Heart left ventricle (tissue), 16 donors: ENCODE measurements at regions not wholly inside any gene's neighbourhood (a gene's known extent, or its start where the extent isn't known, plus 50 kb on each side); places are given as distances from the start of the nearest gene placed in this dataset.
A peak's percentile ranks its signal among the peaks of the same experiment; 100 is the strongest.

Experiments used
- ATAC-seq, 4 donors: fragments of 200-7000 bp; cut with Tn5 transposase; one replicate each; pipeline ENCODE4 v1.9.1; 2020 to 2022; ENCODE audit warnings: moderate library complexity in 4 of 4, mild to moderate bottlenecking in 3 of 4, moderate number of reproducible peaks in 1 of 4
- DNase-seq, 5 donors: peaks; one replicate each; pipeline ENCODE4 v3.0.0-alpha.2; 2020
- H3K27ac ChIP-seq, 12 donors: fragments of 200-600 bp; sonication (generic) in 4 of 12; one replicate each; pipeline versions ENCODE4 v1.5.0 to v1.8.0; 2016 to 2022; ENCODE audit warnings: mild to moderate bottlenecking in 2 of 12
- H3K27me3 ChIP-seq, 9 donors: fragments of 200-600 bp; sonication (generic) in 2 of 9; one replicate each; pipeline versions ENCODE4 v1.5.1 to v1.8.0; 2016 to 2022; ENCODE audit warnings: mild to moderate bottlenecking in 3 of 9
- H3K36me3 ChIP-seq, 9 donors: fragments of 200-600 bp; sonication (generic) in 2 of 9; one replicate each; pipeline versions ENCODE4 v1.5.0 to v1.8.0; 2018 to 2022; ENCODE audit warnings: mild to moderate bottlenecking in 2 of 9
- H3K4me1 ChIP-seq, 12 donors: fragments of 200-600 bp; sonication (generic) in 4 of 12; one replicate each; pipeline versions ENCODE4 v1.5.0 to v1.8.0; 2016 to 2022; ENCODE audit warnings: mild to moderate bottlenecking in 3 of 12
- H3K4me3 ChIP-seq, 12 donors: fragments of 200-600 bp; sonication (generic) in 4 of 12; one replicate each; pipeline versions ENCODE4 v1.5.0 to v1.8.0; 2017 to 2022; ENCODE audit warnings: mild to moderate bottlenecking in 9 of 12, moderate library complexity in 4 of 12
- H3K9me3 ChIP-seq, 12 donors: fragments of 200-600 bp; sonication (generic) in 4 of 12; one replicate each; pipeline versions ENCODE4 v1.5.0 to v1.8.0; 2016 to 2022; ENCODE audit warnings: mild to moderate bottlenecking in 1 of 12
- CTCF ChIP-seq, 12 donors: fragments of 200-600 bp; sonication (generic) in 4 of 12; IDR thresholded peaks; one replicate each; pipeline versions ENCODE4 v1.5.0 to v1.8.0; 2018 to 2022; ENCODE audit warnings: antibody characterized with exemption in 12 of 12, mild to moderate bottlenecking in 5 of 12
- POLR2A ChIP-seq, 2 donors: fragments of 450-650 bp; IDR thresholded peaks; one replicate each; pipeline ENCODE4 v1.6.1; 2017; ENCODE audit warnings: antibody characterized with exemption in 2 of 2, mild to moderate bottlenecking in 2 of 2, moderate library complexity in 2 of 2
- WGBS, 4 donors: extraction: QIAGEN DNeasy Blood & Tissue Kit in 2 of 4; methylation state at CpG; one replicate each; pipeline versions ENCODE4 v1.1.5 to v1.1.7; 2013 to 2018; 5-methylcytosine and 5-hydroxymethylcytosine counted together
- intact Hi-C, 10 donors: fragments of 100-400 bp; cut with DNase I; formaldehyde crosslinking; loops; one replicate each; pipeline versions ENCODE4 v1.11.1 to v1.14.2; 2022
- donor health status: ischemic (EF 13 %, LVEDD 7.1; RV severe dilation, severe dysfunction).
- donor health status: healthy with polysubstance abuse.
- donor health status: DM: no; HTN: yes; CAD: no.
- donor health status: DM: no; HTN: no; CAD: no.
- donor health status: ischemic (EF 25% LVEDD 6.9; RV normal size, moderate dysfunction).
- donor health status: ischemic (EF 25% LVEDD 5.7; RV mildly dilated, moderate dysfunction).
- donor health status: healthy.
- donor health status: DM: yes; HTN: yes; CAD: no.
- donor health status: ischemic (EF 35%, LVEDD 5.7; RV mildly dilated, moderate dysfunction).
- donor health status: nonischemic (EF 11% LVEDD 7.7; RV severe dilation, severe dysfunction).
- donor health status: DM: yes; HTN: yes; CAD: no.
- donor health status: PGD.
- donor health status: ischemic (EF 29% LVEDD 5.4; RV normal size, mild dysfunction).
- donor health status: nonischemic (EF 23%, LVEDD 6.1; RV moderate dilation, normal function).

GRCh38 chr4:126328914-126329313, 1014.2 kb downstream of the FAT4 start:
- H3K4me1 ChIP-seq = no peaks in the 10 kb centered on the region
- no peaks in the 10 kb centered on the region for H3K27me3 ChIP-seq
- H3K9me3 ChIP-seq = peaks cover 0 to 8% (median 0%) of the 10 kb centered on the region in 12 donors
- H3K36me3 ChIP-seq = no peaks in the 10 kb centered on the region
- H3K4me3 ChIP-seq = no peak overlapping the region
- intact Hi-C loops = no loop called here
- no peak overlapping the region for H3K27ac ChIP-seq
- no peak for TF ChIP-seq POLR2A (IDR thresholded peaks at IDR 0.05)
- no peak for TF ChIP-seq CTCF (IDR thresholded peaks at IDR 0.05)
- DNase-seq = no peak
- no peak for ATAC-seq

GRCh38 chr4:126338548-126338947, 1023.8 kb downstream of the FAT4 start:
- Histone ChIP-seq H3K27ac (no peak overlapping the region), H3K4me3 (no peak overlapping the region), H3K9me3 (peaks cover 0 to 6% (median 0%) of the 10 kb centered on the region in 12 donors), H3K36me3 (no peaks in the 10 kb centered on the region), H3K4me1 (peaks cover 0 to 11% (median 0%) of the 10 kb centered on the region in 12 donors), H3K27me3 (no peaks in the 10 kb centered on the region)
- ATAC-seq = peak in 1 of 4 donors; percentile 55
- no peak for TF ChIP-seq CTCF (IDR thresholded peaks at IDR 0.05)
- no peak for TF ChIP-seq POLR2A (IDR thresholded peaks at IDR 0.05)
- no peak for DNase-seq
- 17 to 40% (median 20%) methylated on average over 2 of the region's 2 CpGs for WGBS, 4 donors
- intact Hi-C loops = no loop called here

- DNase-seq = no peak
- TF ChIP-seq CTCF (IDR thresholded peaks at IDR 0.05) (no peak), POLR2A (IDR thresholded peaks at IDR 0.05) (no peak)
- Histone ChIP-seq H3K4me1 (peaks cover 0 to 11% (median 0%) of the 10 kb centered on the region in 12 donors), H3K36me3 (no peaks in the 10 kb centered on the region), H3K4me3 (no peak overlapping the region), H3K9me3 (no peaks in the 10 kb centered on the region), H3K27ac (no peak overlapping the region), H3K27me3 (no peaks in the 10 kb centered on the region)
- peak in 1 of 4 donors; percentile 82 for ATAC-seq
- WGBS, 4 donors = 37 to 53% (median 40%) methylated on average over 1 of the region's 1 CpG
- intact Hi-C loops = no loop called here
Measured at GRCh38 chr4:126341927-126342326, 1027.2 kb downstream of the FAT4 start.

- no peaks in the 10 kb centered on the region for H3K36me3 ChIP-seq
- DNase-seq (no peak), ATAC-seq (no peak)
- H3K4me3 ChIP-seq = no peak overlapping the region
- H3K27ac ChIP-seq = no peak overlapping the region
- no peak for TF ChIP-seq CTCF (IDR thresholded peaks at IDR 0.05)
- no peak for TF ChIP-seq POLR2A (IDR thresholded peaks at IDR 0.05)
- no peaks in the 10 kb centered on the region for H3K4me1 ChIP-seq
- no peaks in the 10 kb centered on the region for H3K27me3 ChIP-seq
- H3K9me3 ChIP-seq = no peaks in the 10 kb centered on the region
- intact Hi-C loops = no loop called here
- WGBS, 4 donors = 87 to 92% (median 90%) methylated on average over 6 of the region's 6 CpGs
Measured at GRCh38 chr4:126344472-126344871, 1029.7 kb downstream of the FAT4 start.
